GM19035 (cell line): ENCODE measurements at regions not wholly inside any gene's neighbourhood (a gene's known extent, or its start where the extent isn't known, plus 50 kb on each side); places are given as distances from the start of the nearest gene placed in this dataset.
"Not testable (repeated sequence)": the region's sequence is repeated elsewhere in the genome, so short reads cannot be mapped to it uniquely, and the experiment has no call there.

ENCODE experiments used
- ATAC-seq: cut with Tn5 transposase; IDR thresholded peaks from one replicate; pipeline ENCODE4 v1.9.1; 2021; ENCODE audit not compliant: unreplicated experiment

- no peak for ATAC-seq
Observed at GRCh38 chr15:66864086-66864830, 162.2 kb downstream of the SMAD6 start.

DNA sequence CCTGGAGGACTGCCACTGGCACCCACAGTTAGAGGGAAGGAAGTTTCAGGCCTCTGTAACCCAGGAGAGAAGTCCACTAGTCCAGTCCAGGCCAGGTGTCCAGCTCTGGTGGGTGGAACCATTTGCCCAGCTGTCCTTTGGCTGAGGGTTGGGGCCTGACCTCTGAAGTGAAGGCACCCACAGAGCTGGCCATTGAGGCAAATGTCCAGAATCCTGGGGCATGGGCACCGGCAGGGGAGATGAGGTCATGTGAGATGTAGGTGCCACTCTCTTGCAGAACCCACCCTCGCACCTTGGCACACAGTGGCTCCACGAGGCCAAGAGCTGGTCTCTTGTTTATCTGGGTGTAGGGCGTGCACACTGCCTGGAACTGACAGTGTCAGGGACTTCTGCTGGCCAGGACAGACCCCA is 162.8 kb downstream of the SMAD6 start:
- no peak for ATAC-seq

DNA sequence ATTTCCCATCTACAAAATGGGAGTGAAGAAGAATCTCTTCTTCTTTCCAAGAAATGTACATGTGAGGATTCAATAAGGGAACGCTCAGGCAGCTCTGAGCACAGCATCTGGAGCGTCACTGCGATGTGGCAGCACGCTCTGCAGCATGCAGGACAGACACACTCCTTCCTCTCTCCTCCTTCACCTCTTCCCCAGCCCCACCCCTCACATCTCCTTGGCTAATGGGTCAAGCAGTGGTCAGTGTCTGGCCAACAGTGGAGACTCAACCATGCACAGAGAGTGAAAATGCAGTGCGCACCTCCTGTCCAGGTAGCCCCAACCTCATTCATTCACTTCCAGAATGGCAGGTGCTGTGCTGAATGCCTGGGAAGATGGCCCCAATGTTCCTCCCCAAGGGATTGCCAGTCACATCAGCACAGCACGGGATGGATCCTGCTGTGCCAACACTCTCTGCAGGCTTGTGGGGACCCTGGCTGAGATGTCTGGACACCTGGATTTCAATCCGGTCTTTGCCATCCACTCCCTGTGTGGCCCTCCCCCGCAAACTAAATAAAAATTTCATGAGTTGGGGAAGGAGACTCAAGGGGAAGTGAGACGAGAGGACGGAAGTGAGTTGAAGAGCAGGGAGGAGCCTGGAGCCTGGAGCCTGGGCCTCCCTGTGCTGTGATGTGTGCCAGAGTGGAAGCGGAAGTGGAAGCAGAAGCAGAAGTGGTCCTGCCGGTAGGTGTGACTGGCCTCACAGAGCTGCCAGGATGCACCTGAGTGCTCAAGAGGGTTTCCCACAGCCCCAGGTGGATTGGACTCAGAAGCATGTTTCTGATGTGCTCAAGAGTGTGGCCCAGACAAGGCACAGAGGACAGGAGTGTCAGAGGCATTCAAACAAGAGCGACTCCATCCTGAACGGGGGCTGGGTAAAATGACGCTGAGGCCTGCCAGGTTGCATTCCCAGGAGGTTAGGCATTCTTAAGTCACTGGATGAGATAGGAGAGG is 163.9 kb downstream of the SMAD6 start:
- ATAC-seq = peak; percentile 71

GRCh38 chr15:66866656-66867055 is 164.6 kb downstream of the SMAD6 start:
- no peak for ATAC-seq

DNA sequence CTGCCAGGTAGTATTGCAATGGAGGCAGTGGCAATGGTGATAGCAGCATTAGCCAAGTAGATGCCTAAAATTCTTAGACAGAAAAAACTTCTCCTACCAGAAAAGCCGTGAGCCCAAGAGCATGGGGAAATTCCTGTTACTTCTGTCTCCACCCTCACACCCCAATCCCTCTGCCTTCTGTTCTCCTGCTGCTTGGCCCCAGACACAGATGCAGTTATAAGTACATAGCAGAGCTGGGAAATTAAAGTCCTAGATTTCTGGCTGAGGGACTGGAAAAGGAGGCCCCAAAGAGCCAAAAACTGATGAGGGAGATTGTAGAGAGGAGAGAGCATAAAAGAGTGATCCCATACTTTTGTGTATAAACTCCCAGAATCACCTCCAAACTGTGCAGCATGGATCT is 166.9 kb downstream of the SMAD6 start:
- ATAC-seq = no peak

DNA sequence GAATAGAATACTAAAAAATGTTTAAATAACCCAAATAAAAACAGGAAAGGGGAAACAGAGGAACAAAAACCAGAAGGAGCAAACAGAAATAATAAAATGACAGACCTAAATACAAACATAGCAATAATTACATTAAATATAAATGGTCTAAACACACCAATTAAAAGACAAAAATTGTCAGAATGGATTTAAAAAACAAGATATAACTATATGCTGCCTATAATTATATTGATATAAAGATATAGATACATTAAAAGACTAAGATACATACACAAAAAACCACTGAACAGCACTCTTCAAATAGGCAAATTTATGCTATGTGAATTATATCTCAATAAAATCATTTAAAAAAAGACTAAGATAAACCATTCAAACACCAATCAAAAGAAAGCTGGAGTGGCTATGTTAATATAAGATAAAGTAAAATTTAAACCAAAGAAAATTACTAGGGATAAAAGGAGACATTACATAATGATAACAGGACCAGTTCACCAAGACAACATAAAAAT is 168.9 kb downstream of the SMAD6 start:
- no peak for ATAC-seq

DNA sequence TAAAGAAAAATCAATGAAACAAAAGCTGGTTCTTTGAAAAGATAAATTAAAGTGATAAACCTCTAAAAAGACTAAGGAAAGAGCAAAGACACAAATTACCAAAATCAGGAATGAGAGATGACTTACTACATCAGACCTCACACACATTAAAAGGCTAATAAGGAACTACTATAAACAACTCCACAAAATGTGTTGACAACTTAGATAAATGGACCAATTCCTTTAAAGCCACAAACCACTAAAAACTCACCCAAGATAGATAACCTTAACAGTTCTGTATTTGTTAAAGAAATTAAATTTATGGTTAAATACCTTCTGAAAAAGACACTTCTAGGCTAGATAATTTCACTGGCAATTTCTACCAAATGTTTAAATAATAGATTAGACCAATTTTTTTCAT is 170.4 kb downstream of the SMAD6 start:
- ATAC-seq = no peak

DNA sequence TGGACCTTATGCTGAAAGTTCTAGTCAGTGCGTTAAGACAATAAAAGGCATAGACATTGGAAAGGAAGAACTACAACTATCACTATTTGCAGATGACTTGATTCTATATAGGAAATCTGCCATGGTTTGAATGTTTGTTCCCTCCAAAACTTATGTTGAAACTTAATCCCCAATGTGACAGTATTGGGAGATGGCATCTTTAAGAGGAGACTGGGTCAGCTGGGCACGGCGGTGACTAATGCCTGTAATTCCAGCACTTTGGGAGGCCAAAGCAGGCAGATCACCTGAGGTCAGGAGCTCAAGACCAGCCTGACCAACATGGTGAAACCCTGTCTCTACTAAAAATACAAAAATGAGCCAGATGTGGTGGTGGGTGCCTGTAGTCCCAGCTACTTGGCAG is 171.3 kb downstream of the SMAD6 start:
- not testable (repeated sequence) for ATAC-seq

GRCh38 chr15:66873856-66874255 is 171.8 kb downstream of the SMAD6 start:
- ATAC-seq = no peak

GRCh38 chr15:66875588-66876420 is 173.8 kb downstream of the SMAD6 start:
- ATAC-seq = no peak

DNA sequence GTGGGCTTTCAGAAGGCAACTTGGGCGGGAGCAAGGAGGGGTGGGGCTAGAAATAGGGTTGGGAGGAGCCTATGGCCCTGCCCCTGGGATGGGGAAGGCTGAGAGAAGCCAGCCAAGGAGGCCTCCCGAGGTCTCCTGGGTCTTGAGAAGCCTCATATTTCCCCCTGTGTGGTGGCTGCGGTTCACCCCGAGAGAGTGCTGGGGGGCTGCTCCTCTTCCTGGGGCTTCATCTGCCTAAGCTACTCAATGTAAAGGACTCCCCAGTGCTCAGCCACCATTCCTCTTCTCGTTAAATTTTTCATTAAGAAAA is 174.3 kb downstream of the SMAD6 start:
- ATAC-seq = no peak

GRCh38 chr15:66876731-66877476 is 174.9 kb downstream of the SMAD6 start:
- no peak for ATAC-seq

DNA sequence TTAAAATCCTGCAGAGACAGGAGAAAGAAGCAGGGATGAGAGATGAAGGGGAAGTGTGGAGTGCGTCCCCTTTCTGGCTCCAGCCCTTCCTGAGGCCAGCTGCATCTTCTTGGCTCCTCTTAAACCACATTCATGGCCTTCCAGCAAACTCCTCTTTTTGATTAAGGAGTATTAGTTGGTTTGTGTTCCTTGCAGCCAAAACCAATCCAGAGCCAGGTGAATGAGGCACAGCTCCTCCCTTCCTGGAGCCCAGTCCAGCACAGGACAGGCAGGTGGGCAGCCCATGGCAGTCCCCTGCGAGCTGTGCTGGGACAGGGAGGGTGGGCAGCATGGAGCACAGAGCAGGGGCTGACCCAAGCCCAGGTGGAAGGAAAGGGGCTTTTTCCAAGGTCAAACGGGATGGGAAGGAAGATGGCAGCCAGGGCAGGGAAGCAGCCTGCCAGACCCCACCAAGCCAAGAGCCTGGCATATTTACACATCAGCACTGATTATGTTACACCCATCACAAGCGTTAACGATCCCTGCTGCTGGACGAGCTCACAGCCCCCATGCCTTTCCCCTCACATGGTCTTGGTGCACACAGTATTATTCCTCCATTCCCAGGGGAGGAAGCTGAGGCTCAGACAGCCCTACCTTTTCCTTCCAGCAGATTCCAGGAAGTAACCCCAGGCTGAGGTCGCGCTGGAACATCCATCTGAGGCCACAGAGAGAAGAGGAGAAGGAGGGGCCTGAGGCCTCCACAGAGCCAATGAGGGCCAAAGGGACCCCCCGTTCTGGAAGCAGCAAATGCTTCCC is 175.6 kb downstream of the SMAD6 start:
- no peak for ATAC-seq

DNA sequence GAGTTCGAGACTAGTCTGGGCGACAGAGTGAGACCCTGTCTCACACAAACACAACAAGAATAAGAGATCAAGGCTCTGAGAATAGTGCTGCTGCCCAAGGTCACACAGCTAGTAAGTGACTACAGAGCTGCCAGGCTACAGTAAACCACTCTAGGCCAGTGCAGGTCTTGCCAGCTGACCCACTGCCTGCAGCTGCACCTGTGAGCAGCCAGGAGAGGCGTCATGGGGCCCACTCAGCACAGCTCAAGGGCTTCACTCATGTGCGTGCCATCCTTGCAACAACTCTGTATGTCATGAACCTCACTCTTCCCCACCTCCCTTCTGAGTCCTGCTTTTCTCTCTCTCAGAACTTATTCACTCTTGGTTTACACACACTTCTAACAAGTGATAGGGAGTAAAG is 176.7 kb downstream of the SMAD6 start:
- no peak for ATAC-seq

- ATAC-seq = no peak
Observed at GRCh38 chr15:66879531-66880368, 177.7 kb downstream of the SMAD6 start.

GRCh38 chr15:66880380-66881155 is 178.5 kb downstream of the SMAD6 start:
- ATAC-seq = no peak

GRCh38 chr15:66881173-66881905 is 179.3 kb downstream of the SMAD6 start:
- no peak for ATAC-seq
